HG03469 (cell line): ENCODE measurements at regions not wholly inside any gene's neighbourhood (a gene's known extent, or its start where the extent isn't known, plus 50 kb on each side); places are given as distances from the start of the nearest gene placed in this dataset.

Source experiments
- ATAC-seq: cut with Tn5 transposase; IDR thresholded peaks from one replicate; pipeline ENCODE4 v1.9.1; 2021; ENCODE audit warnings: mild to moderate bottlenecking, moderate library complexity, moderate number of reproducible peaks; ENCODE audit not compliant: unreplicated experiment

DNA sequence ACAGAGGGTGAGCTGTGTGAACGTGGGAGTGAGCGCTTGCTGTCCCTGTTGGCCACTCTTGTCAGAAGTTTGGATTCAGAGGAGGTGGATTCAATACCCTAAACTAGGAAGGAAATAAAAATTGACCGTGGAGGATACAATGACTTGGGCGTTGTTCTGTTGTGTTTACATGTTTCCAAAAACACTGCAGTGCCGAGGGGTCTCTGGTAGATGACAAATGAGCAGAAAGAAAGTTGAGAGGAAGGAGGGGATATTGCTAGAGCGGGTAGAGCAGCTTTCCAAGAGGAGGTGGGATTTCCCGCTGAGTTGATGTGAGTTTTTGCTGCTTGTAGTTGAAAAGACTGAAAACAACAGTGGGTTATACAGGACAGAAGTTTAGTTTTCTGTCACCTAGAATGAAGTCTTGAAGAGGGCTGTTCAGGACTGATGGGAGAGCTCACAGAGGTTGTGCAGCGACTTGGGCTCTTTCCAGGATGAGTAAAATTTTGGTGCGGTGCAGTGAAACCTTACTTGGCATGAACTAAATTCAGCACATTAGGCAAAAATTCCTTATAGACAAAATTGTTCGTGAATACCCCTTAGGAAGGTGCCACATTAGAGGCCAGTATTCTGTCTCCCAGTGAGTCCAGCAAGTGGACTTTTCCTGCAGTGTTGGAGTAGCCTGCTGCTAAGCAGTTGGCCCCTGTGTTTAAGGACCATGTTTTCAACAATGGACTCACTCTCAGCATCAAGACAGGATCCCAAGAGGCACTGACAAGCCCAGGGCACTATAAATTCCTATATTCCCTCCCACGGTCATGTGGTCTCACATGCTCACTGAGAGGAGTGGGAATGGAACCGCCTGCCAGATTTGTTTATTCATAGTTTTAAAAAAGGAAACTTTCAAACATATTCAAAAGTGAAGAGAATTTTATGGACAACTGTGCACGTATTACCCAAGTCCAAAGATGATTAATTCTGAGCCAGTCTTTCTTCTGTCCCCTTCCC lies 435.0 kb upstream of the C2CD4B start:
- ATAC-seq: no peak

DNA sequence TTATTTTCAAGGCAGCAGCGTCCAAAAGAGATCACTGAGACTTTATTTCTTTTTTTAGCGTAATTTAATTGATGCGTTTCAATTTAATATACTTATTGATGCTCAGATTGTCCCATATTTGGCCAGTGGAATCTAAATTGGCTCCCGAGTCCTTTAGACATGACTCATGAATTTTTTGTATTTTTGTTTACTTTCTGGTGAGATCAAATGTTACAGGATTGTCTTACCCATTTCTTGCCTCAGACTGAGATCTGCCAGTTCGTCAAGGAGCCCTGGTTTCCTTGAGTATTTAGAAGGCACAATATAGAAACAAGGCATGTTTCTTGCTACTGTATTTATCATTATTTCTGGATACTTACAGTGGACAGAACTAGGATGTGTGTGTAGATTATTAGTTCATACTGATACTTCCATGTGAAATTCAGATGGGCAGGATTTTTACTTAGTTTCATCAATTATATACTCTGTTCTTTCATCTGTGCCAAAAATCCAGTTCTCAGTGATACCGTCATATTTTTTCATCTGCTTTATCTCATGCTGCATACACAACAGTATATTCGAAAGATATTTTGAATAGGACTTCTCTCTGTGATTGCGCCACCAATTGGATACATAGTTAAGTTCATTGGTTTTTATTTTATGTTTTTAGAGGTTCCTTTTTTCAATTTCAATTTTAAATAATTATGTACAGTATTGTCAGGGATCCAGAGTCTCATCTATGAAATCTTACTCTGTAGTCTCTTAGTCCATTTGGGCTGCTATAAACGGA lies 436.9 kb upstream of the C2CD4B start:
- ATAC-seq: no peak

DNA sequence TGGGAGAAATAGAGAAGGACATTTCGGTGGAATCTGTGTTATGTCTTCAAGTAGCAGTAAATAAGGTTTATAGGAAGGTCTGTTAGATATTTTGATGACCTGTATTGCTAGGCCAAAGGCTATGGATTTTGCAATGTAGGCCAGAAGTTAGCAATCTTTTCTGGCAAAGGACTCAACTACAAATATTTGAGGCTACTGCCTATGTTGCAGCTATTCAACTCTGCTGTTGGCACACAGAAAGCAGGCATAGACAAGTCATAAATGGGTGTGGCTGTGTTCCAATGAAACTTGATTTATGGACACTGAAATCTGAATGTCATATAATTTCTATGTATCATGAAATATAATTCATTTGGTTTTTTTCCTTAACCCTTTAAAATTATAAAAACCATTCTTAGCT lies 438.7 kb upstream of the C2CD4B start:
- no peak for ATAC-seq

DNA sequence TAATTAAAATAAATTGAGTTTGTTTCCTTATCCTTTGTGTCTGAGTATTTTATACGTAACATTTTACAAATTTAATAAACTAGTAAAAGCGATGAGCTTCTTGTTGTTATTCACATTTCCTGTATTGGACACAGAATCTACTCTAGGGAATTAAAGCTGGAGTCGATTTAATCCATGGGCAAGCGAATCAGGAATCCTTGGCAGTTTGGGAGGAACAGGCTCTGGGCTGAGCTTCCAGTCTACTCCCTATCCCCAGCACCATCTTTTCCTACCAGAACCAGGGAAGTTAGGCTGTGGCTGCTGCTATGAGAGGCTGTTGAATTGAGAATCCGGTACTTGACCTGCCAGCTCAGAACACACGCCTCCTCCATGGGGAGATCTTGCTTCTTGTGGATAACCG lies 437.3 kb upstream of the TPM1 start:
- no peak for ATAC-seq

DNA sequence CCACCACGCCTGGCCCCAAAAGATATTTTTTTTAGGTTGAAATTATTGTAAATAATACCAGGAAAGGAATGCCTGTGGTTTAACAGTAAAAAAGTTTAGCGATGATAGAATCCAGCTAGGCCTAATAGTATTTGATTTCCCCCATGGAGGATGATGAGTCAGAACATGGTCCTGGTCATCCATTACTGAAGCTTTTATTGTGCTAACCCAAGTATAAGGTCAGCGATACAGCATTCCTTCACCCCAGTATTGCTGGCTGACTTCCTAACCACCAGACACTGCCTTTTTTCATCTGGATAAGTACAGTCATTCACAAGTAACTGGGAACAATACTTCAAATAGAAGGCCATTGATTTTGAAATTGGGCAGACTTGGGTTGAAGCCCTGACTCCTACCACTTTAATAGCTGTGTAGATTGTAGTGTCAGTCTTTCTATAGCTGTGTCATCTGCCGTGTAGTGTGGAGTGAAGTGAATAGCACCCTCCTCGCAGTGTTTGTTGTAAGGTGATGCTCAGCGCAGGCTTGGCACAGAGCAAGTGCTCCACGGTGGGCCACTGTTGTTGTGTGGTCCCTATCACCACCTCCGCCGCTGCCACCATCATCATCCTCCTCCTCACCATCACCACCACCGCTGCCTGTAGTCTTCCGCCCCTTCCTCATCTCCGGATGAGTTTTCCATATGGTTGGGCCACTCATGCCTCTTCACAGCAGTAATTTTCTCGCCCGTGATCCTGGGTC lies 436.0 kb upstream of the TPM1 start:
- ATAC-seq: no peak

DNA sequence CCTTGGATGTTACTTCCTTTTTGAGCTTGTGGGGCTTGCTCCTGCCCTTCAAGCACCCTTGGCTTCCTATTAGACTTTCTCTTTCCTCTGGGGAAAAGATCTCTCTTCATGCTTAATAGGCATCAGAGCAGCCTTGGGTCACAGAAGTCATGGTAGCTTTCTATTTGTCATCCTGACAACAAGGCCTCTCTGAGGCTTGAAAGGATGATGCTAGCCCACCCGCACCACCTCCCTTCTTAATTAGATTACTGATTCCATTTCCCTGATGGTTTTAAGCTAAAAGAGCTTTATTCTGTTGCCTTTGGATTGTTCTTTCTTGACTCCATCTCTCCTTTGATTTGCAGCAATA lies 435.5 kb upstream of the TPM1 start:
- ATAC-seq: no peak

DNA sequence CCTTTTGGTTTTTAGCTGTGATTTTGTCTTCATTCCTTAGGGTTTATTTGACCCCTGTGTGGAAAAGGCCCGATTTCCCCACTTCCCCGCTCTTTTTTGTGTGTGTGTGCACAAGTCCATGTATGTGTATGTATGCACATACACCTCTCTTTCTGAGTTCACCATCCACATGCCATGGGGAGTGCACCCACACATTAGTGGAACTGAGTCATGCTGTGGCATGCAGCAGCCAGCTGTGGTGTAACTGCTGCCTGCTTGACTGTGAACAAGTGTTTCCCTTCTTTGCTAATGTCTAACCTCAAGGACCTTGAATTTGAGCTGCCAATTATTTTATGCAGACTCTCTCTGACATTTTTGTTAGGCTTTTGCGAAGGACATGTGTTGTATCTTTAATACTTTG lies 434.9 kb upstream of the TPM1 start:
- ATAC-seq: no peak

DNA sequence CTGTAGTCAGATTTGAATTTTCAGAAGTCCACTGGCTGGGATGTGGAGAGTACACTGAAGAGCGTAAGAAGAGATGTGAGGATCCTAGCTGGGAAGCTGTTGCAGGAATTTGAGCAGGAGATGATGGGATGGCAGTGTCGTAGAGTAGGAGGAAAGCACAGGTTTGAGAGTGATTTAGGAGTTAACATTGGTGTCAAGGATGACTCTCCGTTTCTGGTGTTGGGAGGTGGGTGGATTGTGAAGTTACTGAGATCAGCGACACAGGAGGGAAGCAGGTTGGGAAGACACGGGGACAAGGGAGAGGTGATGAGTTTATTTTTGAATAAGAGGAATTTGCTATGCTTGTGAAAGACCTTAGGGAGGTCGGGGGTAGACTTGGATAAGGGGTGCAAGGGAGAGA lies 434.2 kb upstream of the TPM1 start:
- no peak for ATAC-seq

DNA sequence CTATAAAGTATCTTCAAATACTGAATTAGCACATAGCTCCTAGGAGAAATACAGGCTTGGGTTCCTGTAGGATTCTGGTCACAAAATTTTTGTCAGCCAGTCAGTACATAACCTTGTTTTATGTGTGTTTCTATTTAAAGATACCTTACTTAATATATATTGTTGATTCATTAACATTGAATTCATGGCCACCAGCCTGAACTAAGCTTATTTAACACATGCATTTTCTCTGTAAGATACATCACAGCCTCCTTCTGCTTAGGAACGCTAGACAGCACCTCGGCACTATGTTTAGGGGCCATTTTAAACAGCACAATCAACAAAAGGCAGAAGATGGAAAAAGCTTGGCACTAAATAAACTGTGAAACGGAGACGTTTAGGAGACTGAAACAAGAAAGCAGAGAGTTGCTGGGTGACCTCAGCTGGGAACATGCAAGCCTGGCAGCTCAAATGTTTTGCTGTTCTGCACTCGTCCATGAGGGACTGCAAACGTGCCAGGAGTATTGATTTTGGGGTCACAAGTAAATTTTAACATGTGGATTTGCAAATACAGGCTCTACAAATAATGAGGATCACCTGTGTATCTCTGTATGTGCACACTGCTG lies 432.2 kb upstream of the TPM1 start:
- ATAC-seq: no peak

DNA sequence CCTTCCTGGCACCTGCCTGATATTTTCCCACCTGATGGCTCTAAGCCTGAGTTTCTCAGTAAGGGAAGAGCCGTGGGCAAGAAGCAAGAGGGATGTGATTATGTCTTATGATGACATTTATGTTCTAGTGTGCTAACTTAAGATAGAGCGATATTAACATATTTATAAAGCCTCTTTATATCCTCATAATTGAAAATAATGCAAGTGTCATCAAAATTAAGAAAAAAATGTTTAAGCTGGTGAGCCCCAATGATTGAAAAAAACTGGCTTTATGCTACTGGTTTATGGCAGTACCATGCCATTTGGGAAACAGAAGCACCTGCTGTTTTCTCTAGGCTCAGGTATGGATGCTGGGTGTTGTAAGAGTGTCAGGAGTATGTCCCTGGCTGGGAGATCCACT lies 431.5 kb upstream of the TPM1 start:
- ATAC-seq: no peak

DNA sequence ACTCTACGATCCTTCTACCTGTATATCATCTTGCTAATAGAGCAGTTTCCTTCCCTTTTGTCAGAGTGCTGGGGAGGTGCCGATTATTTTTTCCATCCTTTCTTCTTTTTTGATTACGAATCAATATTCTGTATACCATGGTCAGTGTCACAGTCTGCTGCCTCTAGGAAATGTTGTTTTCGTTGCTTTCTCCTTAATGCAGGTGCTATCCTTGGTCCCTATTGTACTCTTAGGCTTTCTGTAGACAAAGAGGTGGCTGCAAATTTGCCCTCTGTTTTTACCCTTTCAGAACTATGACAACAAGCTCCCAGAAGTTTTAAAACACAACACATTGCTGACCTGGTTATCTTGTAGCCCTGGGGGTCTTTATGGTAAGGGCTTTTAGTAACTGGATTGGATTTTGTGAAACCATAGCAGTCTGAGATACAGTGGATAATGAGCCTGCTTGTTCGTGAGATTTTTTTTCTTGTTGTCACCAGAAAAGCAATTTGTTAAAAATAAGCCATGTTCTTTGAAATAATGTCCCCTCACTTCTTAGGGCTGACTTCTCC lies 430.3 kb upstream of the TPM1 start:
- ATAC-seq: no peak

DNA sequence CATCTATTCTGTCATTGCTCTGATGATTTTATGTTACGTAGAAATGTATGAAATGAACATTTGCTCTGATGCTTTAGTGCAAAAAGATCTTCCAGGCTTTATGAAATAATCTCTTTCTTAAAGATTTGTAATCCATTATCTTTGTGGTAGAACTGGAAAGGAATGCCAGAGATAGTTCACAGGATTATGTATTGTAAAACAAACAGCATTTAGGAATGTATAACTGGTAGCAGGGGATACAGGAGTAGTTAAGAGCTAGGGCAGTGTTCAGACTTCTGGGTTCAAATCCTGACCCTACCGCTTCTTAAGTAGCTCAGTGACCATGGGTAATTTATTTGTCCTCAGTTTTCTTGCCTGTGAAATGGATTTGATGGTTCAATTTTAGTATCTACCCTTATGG lies 429.8 kb upstream of the TPM1 start:
- ATAC-seq: no peak

DNA sequence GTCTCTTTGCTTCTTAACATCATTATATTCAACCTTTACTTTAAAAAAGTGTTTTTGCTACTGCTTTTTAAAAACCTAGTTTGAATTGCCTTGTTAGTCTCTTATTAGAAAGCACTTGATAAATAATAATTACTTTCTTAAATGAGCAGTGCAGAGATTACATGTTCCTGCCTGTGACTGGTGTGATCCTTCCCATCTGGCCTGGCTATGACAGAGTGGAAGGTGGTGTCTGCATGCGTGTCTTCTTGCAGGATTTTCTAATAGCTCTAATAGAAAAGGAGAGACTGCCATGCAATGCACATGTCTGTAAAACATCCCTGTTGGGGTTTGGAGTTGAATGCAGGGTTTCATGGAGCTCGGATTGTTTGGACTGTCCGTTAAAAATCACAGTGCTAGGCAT lies 425.8 kb upstream of the TPM1 start:
- no peak for ATAC-seq

DNA sequence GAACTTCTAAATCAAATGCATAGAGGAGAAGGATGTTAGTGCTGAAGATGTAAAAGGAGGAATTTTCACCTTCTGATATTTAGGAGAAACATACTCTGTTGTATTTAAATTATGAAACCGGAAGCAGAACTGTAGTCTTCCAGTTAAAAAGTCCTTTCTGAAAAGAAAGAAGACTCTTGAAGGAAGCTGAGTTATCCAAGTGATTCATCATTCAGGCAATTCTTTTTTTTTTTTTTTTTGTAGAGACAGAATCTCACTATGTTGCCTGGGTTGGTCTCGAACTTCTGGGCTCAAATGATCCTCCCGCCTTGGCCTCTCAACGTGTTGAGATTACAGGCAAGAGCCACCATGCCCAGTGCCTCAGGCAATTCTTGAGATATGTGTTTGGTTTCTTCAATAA lies 424.8 kb upstream of the TPM1 start:
- no peak for ATAC-seq

DNA sequence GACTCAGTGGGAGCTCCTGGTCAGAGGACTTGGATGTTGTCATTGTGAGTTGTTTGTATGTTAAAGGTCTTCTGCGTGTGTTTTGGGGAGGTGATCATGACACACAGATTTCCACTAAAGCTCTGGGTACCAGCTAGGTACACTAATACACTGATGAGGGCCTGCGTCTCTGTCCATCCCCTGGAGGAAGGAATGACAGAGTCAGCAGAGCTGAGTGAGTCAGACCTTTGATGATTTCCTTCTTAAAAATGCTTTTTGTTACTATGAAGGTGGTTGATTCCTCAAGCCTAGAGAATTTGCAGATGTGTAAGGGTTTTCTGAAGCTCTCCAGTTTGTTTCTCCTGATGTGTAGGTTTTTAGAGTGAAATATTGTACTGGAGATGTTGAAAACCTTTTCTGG lies 424.1 kb upstream of the TPM1 start:
- ATAC-seq: no peak

DNA sequence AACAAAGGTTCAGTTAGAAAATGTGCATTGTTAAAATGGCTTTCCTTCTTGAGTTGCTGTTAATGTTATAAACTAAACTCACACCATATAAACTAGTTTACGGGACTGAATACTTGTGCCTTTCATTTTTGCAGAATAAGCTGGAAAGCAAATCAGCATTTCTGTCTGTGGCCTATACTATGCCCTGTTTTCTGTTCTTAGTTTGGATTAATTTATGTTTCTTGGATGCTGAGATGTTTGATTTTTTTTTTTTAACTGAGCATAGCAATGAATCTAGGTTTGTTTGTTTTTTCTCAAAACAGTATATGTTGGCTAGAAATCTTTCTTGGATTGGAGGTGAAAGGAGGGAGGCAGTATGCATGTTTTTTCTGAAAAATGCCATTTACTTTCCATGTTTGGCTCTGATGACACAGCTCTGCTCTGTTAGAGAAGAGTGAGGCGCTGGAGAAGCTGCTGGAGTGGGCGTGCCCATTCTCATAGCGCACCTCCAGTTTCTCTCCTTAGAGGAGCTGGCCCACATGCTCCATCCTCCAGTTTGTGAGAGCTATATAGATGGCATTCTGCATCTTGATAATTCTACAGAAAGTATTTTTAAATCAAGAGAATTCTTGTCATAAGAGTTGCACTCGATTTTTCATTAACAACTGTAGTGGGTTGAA lies 423.6 kb upstream of the TPM1 start:
- no peak for ATAC-seq

DNA sequence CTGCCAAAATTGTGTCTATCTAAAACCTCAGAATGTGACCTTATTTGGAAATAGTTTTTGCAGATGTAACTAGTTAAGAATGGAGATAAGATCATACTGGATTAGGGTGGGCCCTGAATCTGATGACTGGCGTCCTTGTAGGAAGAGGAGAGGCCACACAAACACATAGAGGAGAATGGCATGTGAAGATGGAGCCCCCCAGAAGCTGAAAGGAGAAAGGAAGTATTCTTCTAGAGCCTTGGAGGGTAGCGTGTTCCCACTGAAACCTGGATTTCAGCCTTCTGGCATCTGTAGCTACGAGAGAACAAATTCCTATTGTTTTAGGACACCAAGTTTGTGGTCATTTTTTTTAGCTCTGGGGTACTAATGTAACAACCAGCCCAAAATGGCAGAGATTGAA lies 423.0 kb upstream of the TPM1 start:
- ATAC-seq: no peak

DNA sequence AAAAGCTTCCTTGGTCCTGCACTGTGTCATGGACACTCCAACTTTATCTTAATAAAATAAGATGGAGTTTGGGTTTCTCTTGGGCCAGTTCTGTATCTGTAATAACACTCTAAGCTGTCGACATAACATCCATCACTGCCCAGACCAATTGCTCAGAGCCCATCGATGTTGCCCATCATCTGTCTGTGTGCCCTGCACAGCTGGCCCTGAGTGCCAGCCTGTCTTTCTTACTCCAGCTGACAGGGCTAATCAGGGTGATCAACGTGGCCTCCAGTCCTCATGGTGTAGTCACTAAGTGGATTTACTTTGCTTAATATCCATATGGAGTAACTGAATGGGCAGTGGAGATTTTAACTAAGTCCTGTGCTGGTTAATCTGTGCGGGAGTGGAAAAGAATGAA lies 419.8 kb upstream of the TPM1 start:
- ATAC-seq: no peak

DNA sequence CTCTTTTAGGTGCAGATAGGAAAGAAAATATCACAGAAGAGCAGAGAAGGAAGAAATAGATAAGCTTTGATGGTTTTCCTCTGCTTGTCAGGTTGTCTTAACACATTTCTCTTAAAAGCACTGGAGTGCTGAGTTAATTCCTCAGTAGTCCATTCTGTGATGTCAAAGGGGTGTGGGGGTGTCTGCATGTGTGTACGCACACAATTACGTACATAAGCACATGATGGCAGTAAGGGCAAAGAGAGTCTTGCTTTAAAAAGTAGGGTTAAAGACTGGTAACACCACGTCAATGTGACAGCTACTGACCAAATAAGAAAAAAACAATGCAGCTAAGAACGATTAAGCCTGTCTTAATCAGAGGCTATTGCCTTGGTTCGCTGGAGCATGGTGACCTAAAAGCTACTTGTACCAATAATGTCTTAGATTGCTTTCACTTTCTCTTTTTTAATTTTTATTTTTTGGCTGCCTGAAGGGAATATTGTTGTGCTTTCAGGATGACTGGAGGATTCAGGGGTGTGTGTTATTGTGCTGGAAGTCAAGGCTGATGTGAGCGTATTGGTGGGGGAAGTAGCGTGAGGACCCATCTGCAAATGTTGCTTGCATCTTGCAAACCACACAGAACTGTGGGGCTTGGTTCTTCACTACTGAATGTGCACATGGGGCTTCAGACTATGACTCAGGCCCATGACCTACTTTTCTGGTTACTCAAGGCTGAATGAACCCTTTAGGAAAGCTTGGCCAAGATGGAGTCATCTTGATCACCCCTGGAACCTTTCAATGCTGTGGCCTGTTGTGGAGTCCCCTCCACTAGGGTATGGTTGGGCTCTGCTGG lies 417.8 kb upstream of the TPM1 start:
- ATAC-seq: no peak
